ENCODE measurements at regions not wholly inside any gene's neighbourhood (a gene's known extent, or its start where the extent isn't known, plus 50 kb on each side); places are given as distances from the start of the nearest gene placed in this dataset.

DNA sequence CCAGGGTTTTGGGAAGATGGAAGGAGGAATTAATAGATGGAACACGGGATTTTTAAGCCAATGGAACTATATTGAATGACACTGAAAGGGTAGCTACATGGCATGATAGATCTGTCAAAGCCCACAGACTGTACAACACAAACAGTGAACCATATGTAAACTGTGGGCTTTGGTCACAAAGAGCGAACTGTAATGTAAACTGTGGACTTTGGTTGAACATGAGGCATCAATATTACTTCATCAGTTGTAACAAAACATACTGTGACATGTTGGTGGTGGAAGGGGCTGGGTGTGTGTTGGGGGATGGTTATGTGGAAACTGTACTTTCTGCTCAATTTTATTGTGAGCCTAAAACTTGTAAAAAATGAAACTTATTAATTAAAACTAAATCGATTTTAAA, 210.6 kb upstream of the HMGA2 start:
- Histone ChIP-seq H3K4me3 (ENCODE audit: low read depth, low read length, poor library complexity, severe bottlenecking) (no peak overlapping the region), H3K27ac (ENCODE audit: low read depth, low read length, poor library complexity, severe bottlenecking) (no peak overlapping the region), H3K9me2 (ENCODE audit: insufficient read depth, low read length) (no peaks in the 10 kb centered on the region), H3K9me3 (ENCODE audit: low read length) (no peaks in the 10 kb centered on the region), H2AFZ (ENCODE audit: low read length) (no peak overlapping the region), H4K20me1 (ENCODE audit: insufficient read depth, low read length) (no peaks in the 10 kb centered on the region), H3K36me3 (ENCODE audit: insufficient read depth, low read length) (no peaks in the 10 kb centered on the region), H3K4me1 (ENCODE audit: insufficient read depth, low read length, poor library complexity, severe bottlenecking) (no peaks in the 10 kb centered on the region), H3K4me2 (ENCODE audit: low read length) (no peak overlapping the region), H3K79me2 (ENCODE audit: insufficient read depth, low read depth, low read length) (no peaks in the 10 kb centered on the region)
- ChIA-PET POLR2A (no interaction called here), CTCF (ENCODE audit: unreplicated experiment) (no interaction called here)
- no TSS peak for BruUV-seq (replicated peaks)
- no peak for TF ChIP-seq EZH2phosphoT487 (IDR thresholded peaks at IDR 0.05; ENCODE audit: borderline replicate concordance, low read depth, low read length)
- TF ChIP-seq, protein P1, sequence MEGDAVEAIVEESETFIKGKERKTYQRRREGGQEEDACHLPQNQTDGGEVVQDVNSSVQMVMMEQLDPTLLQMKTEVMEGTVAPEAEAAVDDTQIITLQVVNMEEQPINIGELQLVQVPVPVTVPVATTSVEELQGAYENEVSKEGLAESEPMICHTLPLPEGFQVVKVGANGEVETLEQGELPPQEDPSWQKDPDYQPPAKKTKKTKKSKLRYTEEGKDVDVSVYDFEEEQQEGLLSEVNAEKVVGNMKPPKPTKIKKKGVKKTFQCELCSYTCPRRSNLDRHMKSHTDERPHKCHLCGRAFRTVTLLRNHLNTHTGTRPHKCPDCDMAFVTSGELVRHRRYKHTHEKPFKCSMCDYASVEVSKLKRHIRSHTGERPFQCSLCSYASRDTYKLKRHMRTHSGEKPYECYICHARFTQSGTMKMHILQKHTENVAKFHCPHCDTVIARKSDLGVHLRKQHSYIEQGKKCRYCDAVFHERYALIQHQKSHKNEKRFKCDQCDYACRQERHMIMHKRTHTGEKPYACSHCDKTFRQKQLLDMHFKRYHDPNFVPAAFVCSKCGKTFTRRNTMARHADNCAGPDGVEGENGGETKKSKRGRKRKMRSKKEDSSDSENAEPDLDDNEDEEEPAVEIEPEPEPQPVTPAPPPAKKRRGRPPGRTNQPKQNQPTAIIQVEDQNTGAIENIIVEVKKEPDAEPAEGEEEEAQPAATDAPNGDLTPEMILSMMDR (conservative IDR thresholded peaks at IDR 0.05; ENCODE audit: low read length) = no peak
- intact Hi-C loops (cut with micrococcal nuclease; ENCODE audit: unreplicated experiment) = no loop called here
- DNase-seq (ENCODE audit: low spot score) = no peak

GRCh38 chr12:65614259-65614889, 209.9 kb upstream of the HMGA2 start:
- DNase-seq (ENCODE audit: low spot score) = no peak
- Histone ChIP-seq H3K4me3 (ENCODE audit: low read depth, low read length, poor library complexity, severe bottlenecking) (no peak overlapping the region), H3K9me3 (ENCODE audit: low read length) (no peaks in the 10 kb centered on the region), H3K36me3 (ENCODE audit: insufficient read depth, low read length) (no peaks in the 10 kb centered on the region), H3K79me2 (ENCODE audit: insufficient read depth, low read depth, low read length) (no peaks in the 10 kb centered on the region), H3K27ac (ENCODE audit: low read depth, low read length, poor library complexity, severe bottlenecking) (no peak overlapping the region), H3K4me2 (ENCODE audit: low read length) (no peak overlapping the region), H3K4me1 (ENCODE audit: insufficient read depth, low read length, poor library complexity, severe bottlenecking) (no peaks in the 10 kb centered on the region), H3K9me2 (ENCODE audit: insufficient read depth, low read length) (no peaks in the 10 kb centered on the region), H2AFZ (ENCODE audit: low read length) (no peak overlapping the region), H4K20me1 (ENCODE audit: insufficient read depth, low read length) (no peaks in the 10 kb centered on the region)
- ChIA-PET POLR2A (no interaction called here), CTCF (ENCODE audit: unreplicated experiment) (no interaction called here)
- TF ChIP-seq, protein P1 (conservative IDR thresholded peaks at IDR 0.05; ENCODE audit: low read length) = no peak
- TF ChIP-seq EZH2phosphoT487 (IDR thresholded peaks at IDR 0.05; ENCODE audit: borderline replicate concordance, low read depth, low read length) = no peak
- intact Hi-C loops (cut with micrococcal nuclease; ENCODE audit: unreplicated experiment) = no loop called here
- no TSS peak for BruUV-seq (replicated peaks)

DNA sequence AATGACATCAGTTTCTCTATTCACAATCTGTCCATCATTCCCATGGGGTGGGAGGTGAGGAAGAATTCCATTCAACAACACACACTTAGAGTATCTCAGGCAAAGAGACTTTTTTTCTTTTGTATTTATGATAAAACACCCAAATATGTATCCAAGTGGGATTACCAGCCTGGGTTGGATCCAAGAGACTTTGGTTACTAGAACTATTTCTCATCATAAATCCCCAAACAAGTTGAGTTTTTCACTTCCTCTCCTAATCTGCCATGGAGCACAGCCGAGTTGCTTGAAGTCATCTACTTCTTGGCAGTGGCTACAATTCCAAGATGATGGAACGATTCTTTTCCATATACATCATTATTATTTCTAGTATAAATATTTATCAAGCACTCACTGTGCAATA, 209.2 kb upstream of the HMGA2 start:
- Histone ChIP-seq H3K9me2 (ENCODE audit: insufficient read depth, low read length) (no peaks in the 10 kb centered on the region), H3K4me1 (ENCODE audit: insufficient read depth, low read length, poor library complexity, severe bottlenecking) (no peaks in the 10 kb centered on the region), H3K9me3 (ENCODE audit: low read length) (no peaks in the 10 kb centered on the region), H3K79me2 (ENCODE audit: insufficient read depth, low read depth, low read length) (no peaks in the 10 kb centered on the region), H3K4me3 (ENCODE audit: low read depth, low read length, poor library complexity, severe bottlenecking) (no peak overlapping the region), H3K36me3 (ENCODE audit: insufficient read depth, low read length) (no peaks in the 10 kb centered on the region), H3K4me2 (ENCODE audit: low read length) (no peak overlapping the region), H3K27ac (ENCODE audit: low read depth, low read length, poor library complexity, severe bottlenecking) (no peak overlapping the region), H2AFZ (ENCODE audit: low read length) (no peak overlapping the region), H4K20me1 (ENCODE audit: insufficient read depth, low read length) (no peaks in the 10 kb centered on the region)
- no peak for TF ChIP-seq EZH2phosphoT487 (IDR thresholded peaks at IDR 0.05; ENCODE audit: borderline replicate concordance, low read depth, low read length)
- TF ChIP-seq, protein P1 (conservative IDR thresholded peaks at IDR 0.05; ENCODE audit: low read length) = no peak
- BruUV-seq (replicated peaks) = no TSS peak
- ChIA-PET CTCF (ENCODE audit: unreplicated experiment) (no interaction called here), POLR2A (no interaction called here)
- no peak for DNase-seq (ENCODE audit: low spot score)
- intact Hi-C loops (cut with micrococcal nuclease; ENCODE audit: unreplicated experiment) = no loop called here

All from OCI-LY7 (cell line).